GM19455 (cell line): ENCODE measurements at regions not wholly inside any gene's neighbourhood (a gene's known extent, or its start where the extent isn't known, plus 50 kb on each side); places are given as distances from the start of the nearest gene placed in this dataset.

Experiments
- ATAC-seq: cut with Tn5 transposase; IDR thresholded peaks from one replicate; pipeline ENCODE4 v1.9.1; 2021; ENCODE audit not compliant: unreplicated experiment

GRCh38 chr1:221939607-221940006, 197.7 kb upstream of the DUSP10 start:
- peak; percentile 71 for ATAC-seq

GRCh38 chr1:221937155-221937953, 195.5 kb upstream of the DUSP10 start:
- no peak for ATAC-seq

DNA sequence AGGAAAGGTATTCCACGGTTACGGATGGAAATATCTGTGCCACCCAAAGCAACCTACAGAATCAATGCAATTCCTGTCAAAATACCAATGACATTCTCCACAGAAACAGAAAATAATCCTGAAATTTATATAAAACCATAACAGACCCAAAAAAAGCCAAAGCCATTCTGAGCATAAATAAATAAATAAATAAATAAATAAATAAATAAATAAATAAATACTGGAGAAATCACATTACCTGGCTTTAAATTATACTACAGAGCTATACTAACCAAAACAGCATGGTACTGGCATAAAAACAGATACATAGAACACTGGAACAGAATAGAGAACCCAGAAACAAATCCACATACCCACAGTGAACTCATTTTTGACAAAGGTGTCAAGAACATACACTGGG, 191.9 kb upstream of the DUSP10 start:
- no peak for ATAC-seq

GRCh38 chr1:221926441-221926840, 184.6 kb upstream of the DUSP10 start:
- no peak for ATAC-seq

DNA sequence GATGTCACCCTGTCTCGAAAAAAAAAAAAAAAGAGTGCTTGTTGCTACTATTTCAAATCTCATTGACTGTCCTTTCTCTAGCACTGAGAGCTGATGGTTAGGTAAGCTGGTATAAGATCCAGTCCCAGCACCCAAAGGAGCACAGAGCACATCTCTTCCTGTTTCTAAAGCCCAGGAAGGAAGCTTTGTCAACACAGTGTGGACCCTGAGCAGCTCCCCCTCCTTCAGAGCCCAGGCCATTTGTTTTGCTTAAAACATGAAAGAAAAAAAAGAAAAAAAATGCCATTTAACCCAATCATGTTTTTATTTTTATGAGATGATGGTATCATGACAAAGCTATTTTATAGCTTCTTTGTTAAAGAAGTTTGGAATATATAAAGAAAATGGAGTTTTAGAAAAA, 184.1 kb upstream of the DUSP10 start:
- no peak for ATAC-seq

DNA sequence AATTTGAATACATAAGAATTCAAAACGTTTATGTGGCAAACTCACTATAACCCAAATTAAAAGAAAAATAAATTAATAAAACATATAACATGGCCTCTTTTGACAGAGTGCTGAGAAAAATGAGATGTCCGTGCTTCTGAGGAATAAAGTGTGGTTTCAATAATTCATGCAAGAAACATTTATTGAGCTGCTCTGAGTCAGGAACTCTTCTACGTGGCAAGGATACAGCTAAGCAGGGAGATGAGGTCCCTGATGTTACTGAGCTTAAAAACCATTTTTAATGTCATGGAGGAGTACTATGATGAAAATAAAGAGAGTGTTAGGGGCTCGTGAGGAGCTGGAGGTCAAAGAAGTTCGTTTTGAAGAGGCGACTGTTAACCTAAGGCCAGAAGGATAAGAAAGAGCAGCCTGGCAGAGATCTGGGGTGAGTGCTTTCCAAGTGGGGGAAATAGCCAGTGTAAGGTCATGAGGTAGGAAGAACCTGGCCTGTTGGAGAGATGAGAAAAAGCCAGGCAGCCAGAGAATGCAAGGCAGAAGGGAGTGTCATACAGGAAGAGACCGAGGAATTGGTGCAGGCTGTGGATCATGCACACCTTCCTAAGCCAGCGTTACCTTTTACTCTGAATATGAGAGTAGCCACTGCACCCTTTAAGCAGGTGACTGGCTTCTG, 182.2 kb upstream of the DUSP10 start:
- ATAC-seq: no peak

DNA sequence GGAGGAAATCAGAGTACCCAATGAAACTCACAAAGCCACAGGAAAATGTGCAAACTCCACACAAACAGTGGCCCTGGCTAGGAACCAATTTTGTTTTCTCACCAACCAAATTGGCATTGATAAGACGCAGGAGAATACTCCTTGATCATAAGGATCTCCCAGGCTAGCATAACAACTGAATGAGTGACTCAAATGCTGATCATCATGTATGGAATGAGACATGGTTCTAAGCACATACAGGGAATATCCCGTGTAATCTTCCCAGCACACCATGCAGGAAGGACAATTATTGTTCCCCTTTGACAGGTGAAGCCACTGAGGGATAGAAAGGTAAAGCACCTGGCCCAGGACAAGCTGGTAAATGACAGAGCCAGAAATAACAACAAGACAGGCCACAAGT, 180.0 kb upstream of the DUSP10 start:
- no peak for ATAC-seq

- ATAC-seq: no peak
Observed at GRCh38 chr1:221919743-221920142, 177.9 kb upstream of the DUSP10 start.

GRCh38 chr1:221919341-221919740, 177.5 kb upstream of the DUSP10 start:
- no peak for ATAC-seq

DNA sequence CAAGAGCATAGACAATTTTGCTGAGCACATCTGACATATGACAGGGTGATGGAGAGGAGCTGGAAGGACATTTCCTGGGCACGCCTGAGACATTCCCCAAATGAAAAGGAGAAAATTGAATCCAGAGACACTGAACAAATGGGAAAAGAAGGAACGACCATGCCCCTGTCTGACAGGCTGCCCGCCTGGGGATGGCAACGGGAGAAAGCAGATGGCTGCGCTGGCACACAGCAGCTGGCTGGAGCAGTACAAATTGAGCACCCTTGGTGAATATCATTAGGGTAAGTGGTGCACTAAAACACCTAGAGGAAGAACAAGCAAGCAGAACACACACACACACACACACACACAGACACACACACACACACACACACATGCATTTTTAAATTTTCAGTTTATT, 174.3 kb upstream of the DUSP10 start:
- ATAC-seq: no peak

DNA sequence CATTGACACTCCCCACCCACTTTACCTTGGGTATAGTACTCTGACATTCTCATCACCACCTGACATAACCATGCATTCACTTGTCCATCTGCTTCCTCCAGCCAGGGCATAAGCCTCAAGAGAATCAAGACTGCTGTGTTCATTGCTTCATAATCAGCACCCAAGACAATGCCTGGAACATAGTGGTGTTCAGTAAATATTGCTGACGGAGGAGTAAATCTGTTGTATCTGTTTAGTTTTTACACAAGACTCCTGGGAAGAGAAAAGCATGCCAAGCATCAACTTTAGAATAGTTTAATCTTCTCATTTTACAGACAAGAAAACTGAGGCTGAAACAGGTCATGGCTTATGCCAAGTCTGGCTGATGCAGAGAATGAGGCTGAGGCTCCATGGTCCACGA, 173.9 kb upstream of the DUSP10 start:
- ATAC-seq: no peak

- no peak for ATAC-seq
Observed at GRCh38 chr1:221913351-221913892, 171.5 kb upstream of the DUSP10 start.

DNA sequence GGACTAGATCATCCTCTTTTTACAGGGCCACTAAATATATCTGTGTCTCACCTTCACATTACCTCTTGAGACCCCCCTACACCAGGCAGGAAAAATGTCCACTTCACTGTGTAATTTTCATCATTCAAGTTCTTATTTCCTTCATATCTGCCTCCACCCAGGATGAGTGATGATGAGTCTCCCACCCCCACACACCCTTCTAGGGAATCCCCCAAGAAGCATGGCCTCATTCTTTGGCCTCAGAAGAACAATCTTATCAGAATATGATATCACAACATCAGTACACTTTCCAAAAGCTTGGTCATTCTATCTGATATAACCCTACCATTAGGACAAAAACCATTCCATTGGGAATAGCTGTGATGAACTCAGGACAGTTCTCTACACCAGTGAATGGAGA, 170.3 kb upstream of the DUSP10 start:
- ATAC-seq: no peak

GRCh38 chr1:221911714-221912113, 169.8 kb upstream of the DUSP10 start:
- no peak for ATAC-seq

GRCh38 chr1:221910222-221910621, 168.3 kb upstream of the DUSP10 start:
- no peak for ATAC-seq

DNA sequence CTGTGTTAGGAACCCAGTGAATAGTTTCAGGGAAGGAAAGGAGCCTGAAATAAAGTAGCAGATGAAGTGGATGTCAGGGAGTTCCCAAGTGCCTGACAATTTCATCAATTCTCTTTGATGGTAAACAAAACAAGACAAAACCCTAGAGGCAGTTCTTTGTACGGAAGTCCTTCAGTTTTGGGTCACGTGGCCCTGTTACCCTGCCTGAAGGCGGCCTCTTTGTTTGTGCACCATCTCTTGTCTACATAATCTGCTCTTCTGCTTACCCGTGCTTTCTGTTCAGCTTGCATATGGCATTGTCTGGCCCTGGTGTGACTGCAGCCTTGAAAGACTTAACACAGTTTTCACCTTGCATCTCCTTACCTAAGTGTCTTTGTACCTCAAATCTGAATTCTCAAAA, 166.7 kb upstream of the DUSP10 start:
- no peak for ATAC-seq

DNA sequence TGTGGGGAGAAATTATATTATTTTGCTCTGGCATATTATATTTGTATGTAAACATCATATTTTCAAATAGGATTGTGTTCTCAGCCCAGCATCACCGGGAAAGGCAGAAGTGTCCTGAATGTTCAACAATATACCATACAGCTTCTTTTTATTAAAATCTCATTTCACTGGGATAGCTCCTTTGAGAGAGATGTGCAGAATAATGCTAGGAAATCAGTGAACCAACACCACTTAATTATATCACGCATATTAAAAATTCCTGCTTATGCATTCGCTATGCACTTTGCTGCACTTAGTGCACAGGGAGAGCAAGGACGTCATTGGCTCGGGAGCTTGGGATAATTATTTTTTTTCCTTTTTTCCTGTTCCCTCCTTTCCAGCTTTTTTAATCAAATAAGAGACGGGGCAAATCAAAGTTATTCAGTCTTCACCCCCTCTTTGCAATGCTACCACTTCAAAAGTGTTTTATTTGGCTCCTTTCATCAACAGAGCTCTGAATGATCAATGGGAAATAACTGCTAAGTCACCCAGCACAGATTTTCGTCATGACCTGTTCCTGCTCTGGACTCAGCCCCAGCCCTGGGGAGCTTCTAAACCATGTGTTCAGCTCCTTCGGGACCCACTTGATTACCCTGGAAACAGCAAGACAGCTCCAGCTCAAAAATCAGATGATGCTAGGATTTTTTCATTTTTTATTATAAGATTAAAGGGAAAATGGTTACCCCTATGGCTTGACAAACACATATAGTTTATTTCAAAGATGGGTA, 165.5 kb upstream of the DUSP10 start:
- no peak for ATAC-seq

- ATAC-seq: no peak
Observed at GRCh38 chr1:221905802-221906201, 163.9 kb upstream of the DUSP10 start.

DNA sequence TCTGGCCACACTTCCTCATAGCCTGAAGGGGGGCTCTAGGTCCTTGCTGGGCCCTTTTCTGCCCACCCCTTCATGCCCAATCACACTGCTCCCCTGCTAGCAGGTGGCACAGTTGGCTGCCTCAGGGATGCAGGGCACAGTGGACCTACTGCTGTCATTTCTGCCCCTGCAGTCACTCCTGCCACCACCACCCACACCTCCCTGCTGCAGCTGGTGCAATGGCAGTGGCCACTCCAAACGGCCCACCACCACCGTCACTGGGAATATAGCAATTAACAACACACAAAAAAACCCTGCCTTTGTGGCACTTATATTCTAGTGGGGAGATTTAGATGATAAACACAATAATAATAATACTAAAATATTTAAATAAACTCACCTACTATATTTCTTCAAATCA, 162.4 kb upstream of the DUSP10 start:
- no peak for ATAC-seq

DNA sequence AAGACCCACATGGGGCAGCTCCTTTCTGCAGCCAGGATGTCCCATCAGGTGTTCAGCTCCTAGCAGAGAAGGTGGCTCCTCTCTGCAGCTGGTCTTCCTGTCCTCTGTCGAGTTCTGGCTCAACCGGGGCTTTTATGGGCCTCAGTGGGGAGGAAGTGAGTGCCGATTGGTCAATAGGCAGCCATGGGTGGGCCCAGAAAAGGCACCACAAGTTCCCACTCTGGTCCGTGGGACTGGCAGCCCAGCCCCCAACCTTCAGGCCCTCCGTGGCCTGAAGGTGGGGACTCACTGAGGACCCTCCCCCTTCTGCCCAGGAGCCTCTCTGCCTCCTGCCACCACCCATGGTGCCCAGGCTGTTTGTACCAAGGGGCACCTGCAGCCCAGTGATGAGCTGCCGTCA, 161.7 kb upstream of the DUSP10 start:
- ATAC-seq: no peak

- ATAC-seq: no peak
Observed at GRCh38 chr1:221902961-221903360, 161.1 kb upstream of the DUSP10 start.

DNA sequence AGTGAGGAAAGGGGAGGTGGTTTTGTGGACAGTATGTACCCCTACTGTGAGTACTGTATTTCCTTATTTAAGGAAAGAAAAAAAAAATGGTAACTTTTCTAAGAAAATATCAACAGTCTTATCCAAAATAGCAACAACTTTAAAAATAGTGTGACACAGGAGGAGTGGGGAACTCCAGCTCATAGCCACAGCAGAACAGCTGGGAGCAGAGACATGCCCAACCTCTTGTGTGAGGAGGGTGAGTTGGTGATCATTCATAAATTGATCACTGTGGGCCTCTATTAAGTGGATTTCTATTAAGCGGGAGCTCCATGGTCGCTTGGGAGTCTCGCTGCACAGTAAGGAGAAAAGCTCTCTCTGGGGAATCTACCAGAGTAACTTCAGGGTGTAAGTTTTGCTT, 158.8 kb upstream of the DUSP10 start:
- ATAC-seq: no peak
